ENCODE measurements at regions not wholly inside any gene's neighbourhood (a gene's known extent, or its start where the extent isn't known, plus 50 kb on each side); places are given as distances from the start of the nearest gene placed in this dataset.

GRCh38 chr2:106602042-106602441 is 114.9 kb downstream of the CD8B2 start:
- H3K4me1 ChIP-seq, result no peaks in the 10 kb centered on the region
- no peak for DNase-seq (ENCODE audit: extremely low spot score in 2 of 2)
- intact Hi-C loops (cut with DNase I), result no loop called here
- TF ChIP-seq CTCF (IDR thresholded peaks at IDR 0.05) (no peak), POLR2A (IDR thresholded peaks at IDR 0.05) (no peak), POLR2AphosphoS5 (IDR thresholded peaks at IDR 0.05; ENCODE audit: insufficient read depth in 1 of 2, low read depth in 1 of 2) (no peak)
- H3K4me3 ChIP-seq, result no peak overlapping the region
- H3K9me3 ChIP-seq, result no peaks in the 10 kb centered on the region
- no peaks in the 10 kb centered on the region for H3K27me3 ChIP-seq
- no peaks in the 10 kb centered on the region for H3K36me3 ChIP-seq
- no peak overlapping the region for H3K27ac ChIP-seq

GRCh38 chr2:106606652-106607051 is 119.5 kb downstream of the CD8B2 start:
- H3K9me3 ChIP-seq, result no peaks in the 10 kb centered on the region
- H3K36me3 ChIP-seq, result no peaks in the 10 kb centered on the region
- no peak overlapping the region for H3K27ac ChIP-seq
- no peak for DNase-seq (ENCODE audit: extremely low spot score in 2 of 2)
- intact Hi-C loops (cut with DNase I), result no loop called here
- no peaks in the 10 kb centered on the region for H3K4me1 ChIP-seq
- no peak overlapping the region for H3K4me3 ChIP-seq
- no peaks in the 10 kb centered on the region for H3K27me3 ChIP-seq
- TF ChIP-seq POLR2AphosphoS5 (IDR thresholded peaks at IDR 0.05; ENCODE audit: insufficient read depth in 1 of 2, low read depth in 1 of 2), result no peak
- no peak for TF ChIP-seq CTCF (IDR thresholded peaks at IDR 0.05)
- no peak for TF ChIP-seq POLR2A (IDR thresholded peaks at IDR 0.05)

DNA sequence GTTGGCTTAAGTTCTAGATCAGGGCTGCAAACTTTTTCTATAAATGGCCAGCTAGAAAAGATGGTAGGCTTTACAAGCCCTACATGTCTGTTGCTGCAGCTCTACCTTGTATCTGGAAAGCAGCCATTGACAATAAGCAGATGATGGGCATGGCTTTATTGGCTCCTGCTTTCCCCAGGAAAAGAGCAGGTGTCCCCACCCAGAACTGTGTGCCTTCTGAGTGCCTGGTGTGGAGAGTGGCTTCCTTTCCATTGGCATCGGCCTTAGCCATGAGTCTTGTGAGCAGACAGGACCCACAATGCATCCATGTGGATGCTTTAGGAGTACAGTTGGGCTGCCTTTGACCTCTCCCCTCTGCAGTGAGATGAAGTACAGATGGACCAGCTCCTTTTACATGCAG is 120.2 kb downstream of the CD8B2 start:
- intact Hi-C loops (cut with DNase I), result no loop called here
- no peak overlapping the region for H3K27ac ChIP-seq
- no peak overlapping the region for H3K4me3 ChIP-seq
- TF ChIP-seq CTCF (IDR thresholded peaks at IDR 0.05) (no peak), POLR2AphosphoS5 (IDR thresholded peaks at IDR 0.05; ENCODE audit: insufficient read depth in 1 of 2, low read depth in 1 of 2) (no peak), POLR2A (IDR thresholded peaks at IDR 0.05) (no peak)
- no peak for DNase-seq (ENCODE audit: extremely low spot score in 2 of 2)
- H3K27me3 ChIP-seq, result no peaks in the 10 kb centered on the region
- no peaks in the 10 kb centered on the region for H3K9me3 ChIP-seq
- no peaks in the 10 kb centered on the region for H3K4me1 ChIP-seq
- no peaks in the 10 kb centered on the region for H3K36me3 ChIP-seq

DNA sequence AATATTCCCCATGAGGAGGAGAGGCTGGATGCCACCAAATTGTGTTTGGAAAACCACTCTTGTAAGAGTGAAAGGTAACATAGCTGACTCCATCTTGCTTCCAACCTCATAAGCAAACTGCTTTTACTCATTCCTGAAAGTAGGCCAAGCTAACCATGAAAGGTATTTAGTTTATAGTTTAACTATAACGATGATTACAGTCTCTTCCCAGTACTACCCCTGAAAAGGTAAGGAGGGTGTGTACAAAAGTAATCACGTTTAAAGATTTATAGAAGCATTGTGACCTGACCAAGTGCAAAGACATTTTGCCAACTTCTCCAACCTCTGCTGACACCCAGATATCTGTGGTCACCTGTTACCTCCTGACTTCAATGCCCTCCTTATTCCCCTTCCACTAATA is 122.6 kb downstream of the CD8B2 start:
- no peak for TF ChIP-seq CTCF (IDR thresholded peaks at IDR 0.05)
- TF ChIP-seq POLR2AphosphoS5 (IDR thresholded peaks at IDR 0.05; ENCODE audit: insufficient read depth in 1 of 2, low read depth in 1 of 2), result no peak
- no peak for TF ChIP-seq POLR2A (IDR thresholded peaks at IDR 0.05)

GRCh38 chr2:106614511-106615291 is 127.5 kb downstream of the CD8B2 start:
- H3K4me3 ChIP-seq, result no peak overlapping the region
- no peak for DNase-seq (ENCODE audit: extremely low spot score in 2 of 2)
- H3K4me1 ChIP-seq, result no peaks in the 10 kb centered on the region
- no peak overlapping the region for H3K27ac ChIP-seq
- intact Hi-C loops (cut with DNase I), result no loop called here
- H3K36me3 ChIP-seq, result no peaks in the 10 kb centered on the region
- no peaks in the 10 kb centered on the region for H3K27me3 ChIP-seq
- TF ChIP-seq POLR2AphosphoS5 (IDR thresholded peaks at IDR 0.05; ENCODE audit: insufficient read depth in 1 of 2, low read depth in 1 of 2) (no peak), POLR2A (IDR thresholded peaks at IDR 0.05) (no peak)
- H3K9me3 ChIP-seq, result no peaks in the 10 kb centered on the region

More for the DNA sequence above, 122.6 kb downstream of the CD8B2 start:
- H3K27me3 ChIP-seq, result no peaks in the 10 kb centered on the region
- H3K4me1 ChIP-seq, result no peaks in the 10 kb centered on the region
- no peaks in the 10 kb centered on the region for H3K36me3 ChIP-seq
- H3K9me3 ChIP-seq, result no peaks in the 10 kb centered on the region
- no peak overlapping the region for H3K4me3 ChIP-seq
- intact Hi-C loops (cut with DNase I), result no loop called here
- DNase-seq (ENCODE audit: extremely low spot score in 2 of 2), result no peak
- no peak overlapping the region for H3K27ac ChIP-seq
